ENCODE measurements at regions not wholly inside any gene's neighbourhood (a gene's known extent, or its start where the extent isn't known, plus 50 kb on each side); places are given as distances from the start of the nearest gene placed in this dataset.

DNA sequence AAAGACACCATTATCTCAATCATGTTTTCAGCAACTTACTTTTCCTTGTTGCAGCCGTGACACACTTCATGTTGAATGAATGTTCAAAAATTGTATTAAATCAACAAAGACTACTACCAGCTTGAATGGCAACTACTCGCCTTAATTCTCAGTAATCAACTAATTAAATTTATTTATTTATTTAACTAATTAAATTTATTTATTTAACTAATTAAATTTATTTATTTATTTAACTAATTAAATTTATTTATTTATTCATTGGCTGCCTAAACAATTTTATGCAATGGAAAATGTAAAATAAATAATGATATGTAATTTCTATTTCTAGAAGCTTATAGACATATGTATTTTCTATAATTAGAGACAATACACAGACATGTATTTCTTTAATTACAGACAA lies 435.4 kb downstream of the GPAM start:
- ChIA-PET CTCF (no interaction called here), POLR2A (interaction anchor here (0.7 kb wide), 1 partner anchor 343 kb away, joined by 3 read pairs; no protein-coding TSS in a partner anchor)
- ATAC-seq (no peak), DNase-seq (ENCODE audit: low spot score) (no peak)
- Mint-ChIP-seq H3K36me3 (no peaks in the 10 kb centered on the region), H3K27ac (no peak overlapping the region), H3K27me3 (ENCODE audit: low read depth) (no peaks in the 10 kb centered on the region), H3K4me1 (no peaks in the 10 kb centered on the region), H3K9me3 (no peaks in the 10 kb centered on the region), H3K4me3 (no peak overlapping the region)
- TF ChIP-seq TEAD4 (CRISPR knock-in tag; IDR thresholded peaks at IDR 0.05) (no peak), HMGA2 (CRISPR knock-in tag; IDR thresholded peaks at IDR 0.05) (peak; percentile 98), GABPB1 (CRISPR knock-in tag; IDR thresholded peaks at IDR 0.05) (no peak)
- TF ChIP-seq, protein P1, sequence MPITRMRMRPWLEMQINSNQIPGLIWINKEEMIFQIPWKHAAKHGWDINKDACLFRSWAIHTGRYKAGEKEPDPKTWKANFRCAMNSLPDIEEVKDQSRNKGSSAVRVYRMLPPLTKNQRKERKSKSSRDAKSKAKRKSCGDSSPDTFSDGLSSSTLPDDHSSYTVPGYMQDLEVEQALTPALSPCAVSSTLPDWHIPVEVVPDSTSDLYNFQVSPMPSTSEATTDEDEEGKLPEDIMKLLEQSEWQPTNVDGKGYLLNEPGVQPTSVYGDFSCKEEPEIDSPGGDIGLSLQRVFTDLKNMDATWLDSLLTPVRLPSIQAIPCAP (CRISPR knock-in tag; IDR thresholded peaks at IDR 0.05): no peak
- TF ChIP-seq, protein P2, sequence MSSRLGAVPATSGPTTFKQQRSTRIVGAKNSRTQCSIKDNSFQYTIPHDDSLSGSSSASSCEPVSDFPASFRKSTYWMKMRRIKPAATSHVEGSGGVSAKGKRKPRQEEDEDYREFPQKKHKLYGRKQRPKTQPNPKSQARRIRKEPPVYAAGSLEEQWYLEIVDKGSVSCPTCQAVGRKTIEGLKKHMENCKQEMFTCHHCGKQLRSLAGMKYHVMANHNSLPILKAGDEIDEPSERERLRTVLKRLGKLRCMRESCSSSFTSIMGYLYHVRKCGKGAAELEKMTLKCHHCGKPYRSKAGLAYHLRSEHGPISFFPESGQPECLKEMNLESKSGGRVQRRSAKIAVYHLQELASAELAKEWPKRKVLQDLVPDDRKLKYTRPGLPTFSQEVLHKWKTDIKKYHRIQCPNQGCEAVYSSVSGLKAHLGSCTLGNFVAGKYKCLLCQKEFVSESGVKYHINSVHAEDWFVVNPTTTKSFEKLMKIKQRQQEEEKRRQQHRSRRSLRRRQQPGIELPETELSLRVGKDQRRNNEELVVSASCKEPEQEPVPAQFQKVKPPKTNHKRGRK (CRISPR knock-in tag; IDR thresholded peaks at IDR 0.05; ENCODE audit: borderline replicate concordance): no peak
- TF ChIP-seq, protein P3, sequence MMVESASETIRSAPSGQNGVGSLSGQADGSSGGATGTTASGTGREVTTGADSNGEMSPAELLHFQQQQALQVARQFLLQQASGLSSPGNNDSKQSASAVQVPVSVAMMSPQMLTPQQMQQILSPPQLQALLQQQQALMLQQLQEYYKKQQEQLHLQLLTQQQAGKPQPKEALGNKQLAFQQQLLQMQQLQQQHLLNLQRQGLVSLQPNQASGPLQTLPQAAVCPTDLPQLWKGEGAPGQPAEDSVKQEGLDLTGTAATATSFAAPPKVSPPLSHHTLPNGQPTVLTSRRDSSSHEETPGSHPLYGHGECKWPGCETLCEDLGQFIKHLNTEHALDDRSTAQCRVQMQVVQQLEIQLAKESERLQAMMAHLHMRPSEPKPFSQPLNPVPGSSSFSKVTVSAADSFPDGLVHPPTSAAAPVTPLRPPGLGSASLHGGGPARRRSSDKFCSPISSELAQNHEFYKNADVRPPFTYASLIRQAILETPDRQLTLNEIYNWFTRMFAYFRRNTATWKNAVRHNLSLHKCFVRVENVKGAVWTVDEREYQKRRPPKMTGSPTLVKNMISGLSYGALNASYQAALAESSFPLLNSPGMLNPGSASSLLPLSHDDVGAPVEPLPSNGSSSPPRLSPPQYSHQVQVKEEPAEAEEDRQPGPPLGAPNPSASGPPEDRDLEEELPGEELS (CRISPR knock-in tag; IDR thresholded peaks at IDR 0.05): no peak

DNA sequence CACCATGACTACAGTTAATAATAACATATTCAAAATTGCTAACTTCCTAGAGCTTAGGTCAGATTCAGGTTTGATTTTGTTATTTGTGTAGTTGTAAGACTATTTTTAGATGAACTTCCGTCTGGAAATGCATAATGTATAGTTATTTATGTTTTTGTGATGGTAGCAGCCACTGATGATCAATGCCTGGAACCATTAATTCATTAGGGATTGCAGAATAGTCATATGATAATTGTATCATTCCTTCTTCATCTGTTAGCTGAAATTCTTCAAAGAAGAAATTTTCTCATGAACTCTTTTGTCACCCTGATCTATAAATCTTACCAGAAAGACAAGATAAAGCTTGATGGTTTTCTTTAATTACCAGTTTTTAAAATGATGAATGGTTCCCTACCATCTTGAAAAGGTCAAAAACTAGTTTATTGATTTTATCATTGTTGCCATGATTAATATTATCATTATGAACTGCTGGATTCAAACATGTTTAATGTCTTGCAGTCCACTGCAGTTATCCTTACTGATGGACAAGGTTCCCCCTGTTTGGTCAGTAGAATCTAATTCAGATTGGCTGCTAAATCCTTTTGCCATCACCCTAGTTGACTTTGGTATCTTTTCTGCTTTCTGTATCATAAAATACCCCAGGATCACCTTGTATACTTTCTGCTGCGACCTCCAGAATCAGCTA lies 433.3 kb downstream of the GPAM start:
- no peaks in the 10 kb centered on the region for H3K27me3 Mint-ChIP-seq (ENCODE audit: low read depth)
- no peak overlapping the region for H3K4me3 Mint-ChIP-seq
- H3K36me3 Mint-ChIP-seq: no peaks in the 10 kb centered on the region
- no peaks in the 10 kb centered on the region for H3K9me3 Mint-ChIP-seq
- CTCF ChIA-PET: no interaction called here
- no peak overlapping the region for H3K27ac Mint-ChIP-seq
- no peaks in the 10 kb centered on the region for H3K4me1 Mint-ChIP-seq
- POLR2A ChIA-PET: no interaction called here
- no peak for ATAC-seq
- no peak for DNase-seq (ENCODE audit: low spot score)
- TF ChIP-seq, protein P4, sequence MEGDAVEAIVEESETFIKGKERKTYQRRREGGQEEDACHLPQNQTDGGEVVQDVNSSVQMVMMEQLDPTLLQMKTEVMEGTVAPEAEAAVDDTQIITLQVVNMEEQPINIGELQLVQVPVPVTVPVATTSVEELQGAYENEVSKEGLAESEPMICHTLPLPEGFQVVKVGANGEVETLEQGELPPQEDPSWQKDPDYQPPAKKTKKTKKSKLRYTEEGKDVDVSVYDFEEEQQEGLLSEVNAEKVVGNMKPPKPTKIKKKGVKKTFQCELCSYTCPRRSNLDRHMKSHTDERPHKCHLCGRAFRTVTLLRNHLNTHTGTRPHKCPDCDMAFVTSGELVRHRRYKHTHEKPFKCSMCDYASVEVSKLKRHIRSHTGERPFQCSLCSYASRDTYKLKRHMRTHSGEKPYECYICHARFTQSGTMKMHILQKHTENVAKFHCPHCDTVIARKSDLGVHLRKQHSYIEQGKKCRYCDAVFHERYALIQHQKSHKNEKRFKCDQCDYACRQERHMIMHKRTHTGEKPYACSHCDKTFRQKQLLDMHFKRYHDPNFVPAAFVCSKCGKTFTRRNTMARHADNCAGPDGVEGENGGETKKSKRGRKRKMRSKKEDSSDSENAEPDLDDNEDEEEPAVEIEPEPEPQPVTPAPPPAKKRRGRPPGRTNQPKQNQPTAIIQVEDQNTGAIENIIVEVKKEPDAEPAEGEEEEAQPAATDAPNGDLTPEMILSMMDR (IDR thresholded peaks at IDR 0.05): no peak
- TF ChIP-seq CBFB (CRISPR knock-in tag; IDR thresholded peaks at IDR 0.05; ENCODE audit: low read depth) (no peak), TEAD1 (CRISPR knock-in tag; IDR thresholded peaks at IDR 0.05) (no peak), ZNF121 (CRISPR knock-in tag; IDR thresholded peaks at IDR 0.05) (no peak), SMAD4 (CRISPR knock-in tag; IDR thresholded peaks at IDR 0.05) (no peak), ATF1 (CRISPR knock-in tag; IDR thresholded peaks at IDR 0.05) (no peak), ETV6 (CRISPR knock-in tag; IDR thresholded peaks at IDR 0.05) (no peak), NR1H2 (CRISPR knock-in tag; IDR thresholded peaks at IDR 0.05) (no peak), FOXP1 (CRISPR knock-in tag; IDR thresholded peaks at IDR 0.05; ENCODE audit: borderline replicate concordance) (no peak), NFYB (CRISPR knock-in tag; conservative IDR thresholded peaks at IDR 0.05; ENCODE audit: low read depth) (no peak)
- TF ChIP-seq, protein P5, sequence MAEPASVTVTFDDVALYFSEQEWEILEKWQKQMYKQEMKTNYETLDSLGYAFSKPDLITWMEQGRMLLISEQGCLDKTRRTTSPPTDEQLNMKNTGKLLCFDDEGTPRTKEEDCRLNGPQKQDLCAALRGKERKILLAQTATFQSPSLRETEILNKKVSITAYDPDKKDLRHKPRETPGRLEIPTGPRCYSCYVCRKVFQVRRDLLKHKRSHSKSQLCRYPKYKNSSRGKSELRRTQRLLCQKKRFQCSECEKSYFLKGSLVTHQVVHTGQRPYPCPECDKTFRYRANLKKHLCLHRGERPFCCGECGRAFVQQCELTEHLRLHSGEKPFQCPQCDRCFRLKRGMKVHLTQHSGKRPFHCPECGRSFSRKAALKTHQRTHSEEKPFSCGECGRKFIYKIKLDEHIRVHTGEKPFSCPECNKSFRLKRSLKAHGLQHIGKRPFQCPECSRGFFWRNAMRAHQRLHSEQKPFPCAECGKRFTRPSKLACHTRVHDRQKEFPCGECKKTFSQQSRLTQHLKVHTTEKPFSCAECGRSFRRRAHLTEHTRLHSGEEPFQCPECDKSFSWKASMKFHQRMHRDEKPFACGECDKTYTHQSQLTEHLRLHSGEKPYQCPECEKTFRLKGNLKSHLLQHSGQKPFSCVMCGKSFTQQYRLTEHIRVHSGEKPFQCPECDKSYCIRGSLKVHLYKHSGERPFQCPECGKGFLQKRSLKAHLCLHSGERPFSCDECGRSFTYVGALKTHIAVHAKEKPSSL (CRISPR knock-in tag; conservative IDR thresholded peaks at IDR 0.05): no peak
- TF ChIP-seq, protein P3 (CRISPR knock-in tag; IDR thresholded peaks at IDR 0.05): no peak
- TF ChIP-seq, protein P6, sequence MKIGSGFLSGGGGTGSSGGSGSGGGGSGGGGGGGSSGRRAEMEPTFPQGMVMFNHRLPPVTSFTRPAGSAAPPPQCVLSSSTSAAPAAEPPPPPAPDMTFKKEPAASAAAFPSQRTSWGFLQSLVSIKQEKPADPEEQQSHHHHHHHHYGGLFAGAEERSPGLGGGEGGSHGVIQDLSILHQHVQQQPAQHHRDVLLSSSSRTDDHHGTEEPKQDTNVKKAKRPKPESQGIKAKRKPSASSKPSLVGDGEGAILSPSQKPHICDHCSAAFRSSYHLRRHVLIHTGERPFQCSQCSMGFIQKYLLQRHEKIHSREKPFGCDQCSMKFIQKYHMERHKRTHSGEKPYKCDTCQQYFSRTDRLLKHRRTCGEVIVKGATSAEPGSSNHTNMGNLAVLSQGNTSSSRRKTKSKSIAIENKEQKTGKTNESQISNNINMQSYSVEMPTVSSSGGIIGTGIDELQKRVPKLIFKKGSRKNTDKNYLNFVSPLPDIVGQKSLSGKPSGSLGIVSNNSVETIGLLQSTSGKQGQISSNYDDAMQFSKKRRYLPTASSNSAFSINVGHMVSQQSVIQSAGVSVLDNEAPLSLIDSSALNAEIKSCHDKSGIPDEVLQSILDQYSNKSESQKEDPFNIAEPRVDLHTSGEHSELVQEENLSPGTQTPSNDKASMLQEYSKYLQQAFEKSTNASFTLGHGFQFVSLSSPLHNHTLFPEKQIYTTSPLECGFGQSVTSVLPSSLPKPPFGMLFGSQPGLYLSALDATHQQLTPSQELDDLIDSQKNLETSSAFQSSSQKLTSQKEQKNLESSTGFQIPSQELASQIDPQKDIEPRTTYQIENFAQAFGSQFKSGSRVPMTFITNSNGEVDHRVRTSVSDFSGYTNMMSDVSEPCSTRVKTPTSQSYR (CRISPR knock-in tag; IDR thresholded peaks at IDR 0.05): no peak
- TF ChIP-seq, protein P7, sequence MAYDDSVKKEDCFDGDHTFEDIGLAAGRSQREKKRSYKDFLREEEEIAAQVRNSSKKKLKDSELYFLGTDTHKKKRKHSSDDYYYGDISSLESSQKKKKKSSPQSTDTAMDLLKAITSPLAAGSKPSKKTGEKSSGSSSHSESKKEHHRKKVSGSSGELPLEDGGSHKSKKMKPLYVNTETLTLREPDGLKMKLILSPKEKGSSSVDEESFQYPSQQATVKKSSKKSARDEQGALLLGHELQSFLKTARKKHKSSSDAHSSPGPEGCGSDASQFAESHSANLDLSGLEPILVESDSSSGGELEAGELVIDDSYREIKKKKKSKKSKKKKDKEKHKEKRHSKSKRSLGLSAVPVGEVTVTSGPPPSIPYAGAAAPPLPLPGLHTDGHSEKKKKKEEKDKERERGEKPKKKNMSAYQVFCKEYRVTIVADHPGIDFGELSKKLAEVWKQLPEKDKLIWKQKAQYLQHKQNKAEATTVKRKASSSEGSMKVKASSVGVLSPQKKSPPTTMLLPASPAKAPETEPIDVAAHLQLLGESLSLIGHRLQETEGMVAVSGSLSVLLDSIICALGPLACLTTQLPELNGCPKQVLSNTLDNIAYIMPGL (CRISPR knock-in tag; IDR thresholded peaks at IDR 0.05): no peak

Measured in WTC11 (cell line).